Choroid plexus epithelial cell (primary cell): ENCODE measurements at regions not wholly inside any gene's neighbourhood (a gene's known extent, or its start where the extent isn't known, plus 50 kb on each side); places are given as distances from the start of the nearest gene placed in this dataset.

Source experiments
- DNase-seq: peaks from one replicate; pipeline ENCODE4 v3.0.0-alpha.2; 2010; ENCODE audit warnings: low read depth
- H3K4me3 ChIP-seq: 2 replicates; pipeline ENCODE4 v1.5.1; 2011; ENCODE audit warnings: low read depth, mild to moderate bottlenecking, control low read depth, low read length, moderate library complexity
- TF ChIP-seq, protein P1 (sequence below): conservative IDR thresholded peaks from 2 replicates; pipeline ENCODE4 v1.5.1; 2011; ENCODE audit warnings: low read depth, mild to moderate bottlenecking, control low read depth, inconsistent platforms, low read length, moderate library complexity

DNA sequence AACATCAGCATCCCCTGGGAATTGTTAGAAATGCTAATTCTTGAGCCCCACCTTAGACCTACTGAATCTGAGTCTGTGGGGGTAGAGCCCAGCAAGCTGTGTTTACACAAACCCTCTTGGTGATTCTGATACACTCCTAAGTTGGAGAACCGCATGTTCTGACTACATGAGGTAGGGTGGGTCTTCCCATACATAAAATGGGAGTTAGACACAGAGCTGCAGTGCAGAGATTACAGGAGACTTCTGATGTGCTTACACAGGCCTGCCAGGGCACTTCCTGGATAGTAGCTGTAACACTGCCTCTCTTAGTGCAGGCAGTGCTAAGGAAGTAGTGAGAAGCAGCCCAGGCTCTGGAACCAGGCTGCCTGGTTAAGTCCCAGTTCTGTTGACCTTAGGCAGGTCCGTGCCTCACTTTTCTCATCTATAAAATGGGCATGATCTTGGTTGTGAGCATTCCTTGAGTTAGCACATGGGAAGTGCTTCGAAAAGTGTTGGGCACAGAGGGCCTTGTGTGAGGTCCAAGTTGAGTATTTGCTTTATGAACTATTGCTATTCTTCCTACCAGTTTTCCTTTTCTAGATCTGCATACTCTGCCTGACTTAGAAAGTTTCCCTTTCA is 67.3 kb downstream of the GLI2 start:
- peak; percentile 35 for DNase-seq
- no peak overlapping the region for H3K4me3 ChIP-seq
- TF ChIP-seq, protein P1, sequence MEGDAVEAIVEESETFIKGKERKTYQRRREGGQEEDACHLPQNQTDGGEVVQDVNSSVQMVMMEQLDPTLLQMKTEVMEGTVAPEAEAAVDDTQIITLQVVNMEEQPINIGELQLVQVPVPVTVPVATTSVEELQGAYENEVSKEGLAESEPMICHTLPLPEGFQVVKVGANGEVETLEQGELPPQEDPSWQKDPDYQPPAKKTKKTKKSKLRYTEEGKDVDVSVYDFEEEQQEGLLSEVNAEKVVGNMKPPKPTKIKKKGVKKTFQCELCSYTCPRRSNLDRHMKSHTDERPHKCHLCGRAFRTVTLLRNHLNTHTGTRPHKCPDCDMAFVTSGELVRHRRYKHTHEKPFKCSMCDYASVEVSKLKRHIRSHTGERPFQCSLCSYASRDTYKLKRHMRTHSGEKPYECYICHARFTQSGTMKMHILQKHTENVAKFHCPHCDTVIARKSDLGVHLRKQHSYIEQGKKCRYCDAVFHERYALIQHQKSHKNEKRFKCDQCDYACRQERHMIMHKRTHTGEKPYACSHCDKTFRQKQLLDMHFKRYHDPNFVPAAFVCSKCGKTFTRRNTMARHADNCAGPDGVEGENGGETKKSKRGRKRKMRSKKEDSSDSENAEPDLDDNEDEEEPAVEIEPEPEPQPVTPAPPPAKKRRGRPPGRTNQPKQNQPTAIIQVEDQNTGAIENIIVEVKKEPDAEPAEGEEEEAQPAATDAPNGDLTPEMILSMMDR: no peak

DNA sequence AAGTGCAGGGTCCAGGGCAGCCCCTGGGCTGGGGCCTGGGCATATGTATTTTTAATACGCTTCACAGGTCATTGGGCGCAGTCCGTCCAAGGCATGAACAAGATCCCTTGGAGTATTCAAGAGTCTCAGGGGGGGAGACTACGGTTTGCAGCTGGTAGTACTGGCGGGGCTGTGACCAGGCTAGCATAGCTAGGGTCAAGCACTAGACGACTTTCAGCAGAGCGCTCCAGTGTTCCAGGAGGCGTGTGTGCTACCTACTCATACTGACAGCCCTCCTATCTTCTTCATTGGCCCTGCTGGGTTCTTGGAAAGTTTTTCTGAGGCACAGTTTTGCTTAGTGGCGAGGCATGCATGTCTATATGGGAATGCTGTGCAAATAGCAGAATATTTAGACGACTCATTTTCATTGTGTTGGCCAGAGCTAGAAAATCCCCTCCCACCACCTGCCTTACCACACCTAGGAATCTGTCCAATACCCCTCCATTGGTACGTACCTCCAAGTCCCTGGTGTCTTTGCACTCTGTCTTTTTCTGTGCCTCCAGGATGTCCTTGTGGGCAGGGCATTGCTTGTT is 68.2 kb downstream of the GLI2 start:
- no peak overlapping the region for H3K4me3 ChIP-seq
- TF ChIP-seq, protein P1: no peak
- DNase-seq: no peak

DNA sequence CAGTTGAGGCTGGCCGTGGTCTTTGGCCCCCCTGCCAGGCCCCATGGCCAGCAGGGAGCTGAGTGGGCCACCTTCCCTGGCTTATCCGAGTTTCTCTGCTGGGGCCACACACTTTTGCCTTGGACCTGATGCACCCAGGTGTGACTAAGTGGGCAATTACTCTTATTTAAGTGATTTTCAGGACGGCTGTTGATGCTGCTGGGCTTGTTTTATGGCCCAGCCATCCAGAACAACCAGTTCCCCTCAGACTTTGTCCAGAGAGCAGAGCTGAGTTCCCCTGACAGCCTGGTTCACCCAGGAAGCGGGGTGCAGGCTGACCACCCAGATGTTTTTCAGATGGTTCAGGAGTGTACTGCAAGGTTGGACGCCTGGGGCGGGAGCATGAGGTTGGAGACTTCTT is 68.8 kb downstream of the GLI2 start:
- TF ChIP-seq, protein P1: no peak
- no peak for DNase-seq
- H3K4me3 ChIP-seq: no peak overlapping the region

DNA sequence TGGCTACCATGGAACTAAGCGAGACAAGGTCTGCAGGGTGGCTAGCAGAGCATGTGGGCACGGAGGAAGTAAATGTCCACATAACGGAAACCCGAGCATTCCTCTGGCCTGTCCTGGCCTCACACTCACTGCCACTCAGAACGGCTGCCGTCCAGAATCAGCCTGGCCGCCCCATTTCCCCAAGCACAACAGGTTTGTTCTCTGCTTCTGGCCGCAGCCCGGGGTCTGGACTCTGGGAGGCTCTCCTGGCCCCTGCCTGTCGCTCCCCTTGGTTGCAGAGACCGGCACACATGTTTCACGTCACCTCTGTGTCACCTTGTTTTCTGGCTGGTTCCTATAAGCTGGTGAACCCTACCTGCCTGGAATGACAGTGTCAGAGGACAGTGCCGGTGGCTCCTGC is 69.3 kb downstream of the GLI2 start:
- TF ChIP-seq, protein P1: no peak
- no peak for DNase-seq
- no peak overlapping the region for H3K4me3 ChIP-seq

DNA sequence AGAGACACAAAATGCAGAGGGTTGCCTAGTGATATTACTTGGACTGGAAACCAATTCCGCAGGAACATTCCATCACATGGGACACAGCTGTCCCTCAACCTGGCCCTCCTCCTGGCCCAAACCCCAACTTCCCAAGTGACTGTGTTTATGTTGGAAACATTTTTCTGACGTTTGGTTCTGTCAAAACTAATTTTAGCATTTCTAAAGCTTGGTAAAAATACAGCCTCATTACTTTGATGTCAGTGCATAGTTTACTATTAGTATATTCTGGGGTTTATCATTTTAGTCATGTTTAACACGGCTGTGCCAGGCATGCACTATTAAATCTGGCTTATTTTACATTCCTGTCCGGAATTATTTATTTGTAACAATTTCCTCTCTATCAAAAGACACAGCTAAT is 69.9 kb downstream of the GLI2 start:
- DNase-seq: no peak
- H3K4me3 ChIP-seq: no peak overlapping the region
- TF ChIP-seq, protein P1: no peak

DNA sequence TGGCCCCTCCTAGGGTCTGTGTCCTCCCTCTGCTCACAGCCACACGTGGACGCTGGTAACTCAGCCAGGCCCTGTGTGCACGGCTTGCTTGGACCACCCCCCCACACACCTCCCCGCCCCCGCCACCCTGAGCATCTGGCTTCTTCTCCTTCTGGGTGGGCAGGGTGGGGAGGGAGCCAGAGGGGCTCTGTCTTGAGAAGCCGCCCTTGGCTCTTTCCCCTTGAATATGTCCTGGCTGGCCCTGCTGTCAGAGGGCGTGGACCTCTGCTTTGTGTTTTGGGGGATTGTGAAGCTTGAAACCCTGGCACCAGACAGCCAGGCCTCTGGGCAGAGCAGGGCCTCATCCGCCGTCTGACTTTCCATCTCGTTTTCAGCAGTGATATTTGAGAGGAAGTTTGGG is 72.1 kb downstream of the GLI2 start:
- no peak overlapping the region for H3K4me3 ChIP-seq
- no peak for DNase-seq
- TF ChIP-seq, protein P1: no peak

DNA sequence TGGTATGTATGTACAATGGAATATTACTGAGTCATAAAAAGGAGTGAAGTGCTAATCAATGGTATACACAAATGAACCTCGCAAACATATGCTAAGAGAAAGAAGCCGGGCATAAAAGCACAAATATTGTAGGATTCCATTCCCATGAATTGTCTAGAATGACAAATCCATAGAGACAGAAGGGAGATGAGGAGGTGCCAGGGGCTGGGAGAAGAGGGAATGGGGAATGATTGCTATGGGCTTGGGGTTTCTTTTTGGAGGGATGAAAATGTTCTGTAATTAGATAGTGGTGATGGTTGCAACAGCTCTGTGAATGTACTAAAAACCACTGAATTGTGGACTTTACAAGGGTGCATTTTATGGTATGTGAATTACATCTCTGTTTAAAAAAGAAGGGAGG is 73.5 kb downstream of the GLI2 start:
- TF ChIP-seq, protein P1: no peak
- H3K4me3 ChIP-seq: no peak overlapping the region
- DNase-seq: no peak
